Esophagus squamous epithelium (tissue), 5 donors: ENCODE measurements at regions not wholly inside any gene's neighbourhood (a gene's known extent, or its start where the extent isn't known, plus 50 kb on each side); places are given as distances from the start of the nearest gene placed in this dataset.
"Not testable (repeated sequence)": the region's sequence is repeated elsewhere in the genome, so short reads cannot be mapped to it uniquely, and the experiment has no call there.

Source experiments
- DNase-seq: peaks from one replicate; lab custom pipeline; 2025; lab: John Stamatoyannopoulos, UW
- H3K27ac ChIP-seq, 4 donors: fragments of 200-600 bp; sonication (generic); one replicate each; pipeline ENCODE4 v1.5.1; 2016 to 2019; ENCODE audit warnings: mild to moderate bottlenecking in 1 of 4
- H3K27me3 ChIP-seq, 4 donors: fragments of 200-600 bp; sonication (generic); 1 replicate in 3 of 4; 2 replicates in 1 of 4; pipeline versions ENCODE4 v1.5.1 to v1.6.0; 2017 to 2021; ENCODE audit warnings: antibody characterized with exemption in 1 of 4
- H3K36me3 ChIP-seq, 3 donors: fragments of 200-600 bp; sonication (generic); one replicate each; pipeline ENCODE4 v1.5.1; 2016 to 2019
- H3K4me1 ChIP-seq, 3 donors: fragments of 200-600 bp; sonication (generic); one replicate each; pipeline ENCODE4 v1.5.1; 2017 to 2019
- H3K4me3 ChIP-seq, 4 donors: fragments of 200-600 bp; sonication (generic); 1 replicate in 3 of 4; 2 replicates in 1 of 4; pipeline ENCODE4 v1.5.1; 2016 to 2019; ENCODE audit warnings: mild to moderate bottlenecking in 2 of 4, moderate library complexity in 1 of 4
- H3K9me3 ChIP-seq, 3 donors: fragments of 200-600 bp; sonication (generic); one replicate each; pipeline ENCODE4 v1.5.1; 2016 to 2019
- POLR2A ChIP-seq, 4 donors: fragments of 450-650 bp; IDR thresholded peaks; one replicate each; pipeline ENCODE4 v1.6.1; 2017; ENCODE audit warnings: antibody characterized with exemption in 4 of 4, mild to moderate bottlenecking in 4 of 4, moderate library complexity in 3 of 4
- WGBS, 2 donors: methylation state at CpG; one replicate each; pipeline ENCODE4 v1.1.5; 2018; 5-methylcytosine and 5-hydroxymethylcytosine counted together
- intact Hi-C: fragments of 100-400 bp; cut with DNase I; formaldehyde crosslinking; loops from one replicate; pipeline ENCODE4 v1.15.0; 2022
- TF ChIP-seq, protein P1 (sequence below), 6 experiments: fragments of 450-650 bp in 4 of 6; fragments of 200-600 bp in 2 of 6; sonication (generic) in 2 of 6; IDR thresholded peaks; one replicate each; pipeline ENCODE4 v1.5.1; 2016 to 2019; ENCODE audit warnings: antibody characterized with exemption in 6 of 6, mild to moderate bottlenecking in 4 of 6, moderate library complexity in 4 of 6
- donor health status: DM: yes; HTN: yes; CAD: no.

DNA sequence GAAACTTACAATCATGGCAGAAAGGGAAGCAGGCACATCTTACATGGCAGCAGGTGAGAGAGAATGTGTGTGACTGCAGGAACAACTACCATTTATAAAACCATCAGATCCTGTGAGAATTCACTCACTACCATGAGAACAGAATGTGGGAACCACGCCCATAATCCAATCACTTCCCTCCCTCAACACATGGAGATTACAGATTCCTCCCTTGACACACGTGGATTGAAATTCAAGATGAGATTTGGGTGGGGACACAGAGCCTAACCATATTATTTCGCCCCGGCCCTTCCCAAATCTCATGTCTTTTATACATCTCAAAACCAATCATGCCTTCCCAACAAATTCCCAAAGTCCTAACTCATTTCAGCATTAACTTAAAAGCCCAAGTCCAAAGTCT is 203.6 kb downstream of the C12orf75 start:
- Histone ChIP-seq H3K4me1 (peaks cover 0 to 10% (median 0%) of the 10 kb centered on the region in 3 donors), H3K4me3 (no peak overlapping the region), H3K27ac (no peak overlapping the region), H3K27me3 (no peaks in the 10 kb centered on the region), H3K36me3 (no peaks in the 10 kb centered on the region), H3K9me3 (peaks cover 0 to 13% (median 13%) of the 10 kb centered on the region in 3 donors)
- TF ChIP-seq POLR2A (IDR thresholded peaks at IDR 0.05): no peak
- no peak for DNase-seq
- intact Hi-C loops: no loop called here
- WGBS, 2 donors: 76 to 83% methylated on average over 4 of the region's 4 CpGs

DNA sequence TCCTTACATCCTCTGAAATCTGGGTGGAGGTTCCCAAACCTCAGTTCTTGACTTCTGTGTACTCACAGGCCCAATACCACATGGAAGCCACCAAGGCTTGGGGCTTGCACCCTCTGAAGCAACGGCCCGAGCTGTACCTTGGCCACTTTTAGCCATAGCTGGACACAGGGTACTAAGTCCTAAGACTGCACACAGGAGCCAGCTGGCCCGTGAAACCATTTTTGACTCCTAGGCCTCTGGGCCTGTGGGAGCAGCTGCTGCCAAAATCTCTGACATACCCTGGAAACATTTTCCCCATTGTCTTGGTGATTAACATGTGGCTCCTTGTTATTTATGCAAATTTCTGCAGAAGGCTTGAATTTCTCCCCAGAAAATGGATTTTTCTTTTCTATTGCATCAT is 204.5 kb downstream of the C12orf75 start:
- DNase-seq, H3K4me3 ChIP-seq, H3K36me3 ChIP-seq, H3K27me3 ChIP-seq, H3K27ac ChIP-seq, intact Hi-C loops: not testable (repeated sequence)
- Histone ChIP-seq H3K9me3 (peaks cover 0 to 13% (median 13%) of the 10 kb centered on the region in 3 donors), H3K4me1 (peaks cover 0 to 10% (median 0%) of the 10 kb centered on the region in 3 donors)
- WGBS, 2 donors: 75 to 86% methylated on average over 2 to 3 of the region's 3 CpGs

DNA sequence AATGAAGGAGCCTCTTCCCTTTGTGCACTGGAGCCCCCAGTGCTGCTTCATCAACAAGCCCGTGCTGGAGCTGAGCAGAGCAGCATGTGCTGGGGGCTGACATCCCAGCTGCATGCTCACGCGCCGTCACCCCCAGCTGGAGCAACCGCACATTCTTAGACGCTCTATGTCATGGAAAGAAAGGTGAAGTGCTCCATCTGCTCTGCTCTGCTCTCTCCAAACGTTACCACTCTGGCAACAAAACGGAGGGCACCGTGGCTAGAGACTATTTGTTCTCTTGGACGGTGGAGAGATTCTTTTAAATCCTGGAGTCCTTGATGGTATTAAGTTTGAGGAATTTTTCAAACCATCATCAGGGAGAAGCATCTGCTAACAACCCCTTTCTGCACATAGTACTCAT is 208.4 kb downstream of the C12orf75 start:
- DNase-seq: no peak
- TF ChIP-seq, protein P1, sequence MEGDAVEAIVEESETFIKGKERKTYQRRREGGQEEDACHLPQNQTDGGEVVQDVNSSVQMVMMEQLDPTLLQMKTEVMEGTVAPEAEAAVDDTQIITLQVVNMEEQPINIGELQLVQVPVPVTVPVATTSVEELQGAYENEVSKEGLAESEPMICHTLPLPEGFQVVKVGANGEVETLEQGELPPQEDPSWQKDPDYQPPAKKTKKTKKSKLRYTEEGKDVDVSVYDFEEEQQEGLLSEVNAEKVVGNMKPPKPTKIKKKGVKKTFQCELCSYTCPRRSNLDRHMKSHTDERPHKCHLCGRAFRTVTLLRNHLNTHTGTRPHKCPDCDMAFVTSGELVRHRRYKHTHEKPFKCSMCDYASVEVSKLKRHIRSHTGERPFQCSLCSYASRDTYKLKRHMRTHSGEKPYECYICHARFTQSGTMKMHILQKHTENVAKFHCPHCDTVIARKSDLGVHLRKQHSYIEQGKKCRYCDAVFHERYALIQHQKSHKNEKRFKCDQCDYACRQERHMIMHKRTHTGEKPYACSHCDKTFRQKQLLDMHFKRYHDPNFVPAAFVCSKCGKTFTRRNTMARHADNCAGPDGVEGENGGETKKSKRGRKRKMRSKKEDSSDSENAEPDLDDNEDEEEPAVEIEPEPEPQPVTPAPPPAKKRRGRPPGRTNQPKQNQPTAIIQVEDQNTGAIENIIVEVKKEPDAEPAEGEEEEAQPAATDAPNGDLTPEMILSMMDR (IDR thresholded peaks at IDR 0.05): no peak
- TF ChIP-seq POLR2A (IDR thresholded peaks at IDR 0.05): no peak
- WGBS, 2 donors: 50 to 70% methylated on average over 6 to 10 of the region's 10 CpGs
- Histone ChIP-seq H3K4me3 (no peak overlapping the region), H3K27ac (no peak overlapping the region), H3K27me3 (no peaks in the 10 kb centered on the region), H3K36me3 (no peaks in the 10 kb centered on the region), H3K4me1 (peaks cover 0 to 10% (median 0%) of the 10 kb centered on the region in 3 donors), H3K9me3 (peaks cover 0 to 17% (median 13%) of the 10 kb centered on the region in 3 donors)
- intact Hi-C loops: no loop called here

DNA sequence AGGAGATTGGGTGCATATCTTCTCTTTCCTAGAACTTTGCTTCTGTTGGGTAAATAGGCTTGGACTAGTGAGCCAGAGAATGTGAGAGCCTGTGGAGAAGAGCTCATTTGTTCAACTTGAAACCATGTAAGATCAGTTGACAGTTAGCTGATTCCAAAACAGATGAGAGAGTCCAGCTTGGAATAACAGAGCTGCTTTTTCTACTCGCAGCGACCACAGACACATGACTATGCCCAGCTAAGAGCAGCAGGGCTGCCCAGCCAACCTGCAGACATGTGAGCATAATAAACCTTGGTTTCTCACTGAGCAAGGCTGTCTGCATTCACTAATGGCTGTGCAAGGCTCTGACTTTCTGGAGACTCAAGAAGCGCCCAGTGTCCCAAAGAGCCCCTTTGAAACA is 209.2 kb downstream of the C12orf75 start:
- 86 to 100% methylated on average over 1 to 3 of the region's 3 CpGs for WGBS, 2 donors
- Histone ChIP-seq H3K9me3 (peaks cover 0 to 9% (median 6%) of the 10 kb centered on the region in 3 donors), H3K36me3 (no peaks in the 10 kb centered on the region), H3K4me1 (peaks cover 0 to 10% (median 0%) of the 10 kb centered on the region in 3 donors), H3K27me3 (no peaks in the 10 kb centered on the region), H3K27ac (no peak overlapping the region), H3K4me3 (no peak overlapping the region)
- no peak for DNase-seq
- intact Hi-C loops: no loop called here
- TF ChIP-seq POLR2A (IDR thresholded peaks at IDR 0.05): no peak
- TF ChIP-seq, protein P1 (IDR thresholded peaks at IDR 0.05): no peak

DNA sequence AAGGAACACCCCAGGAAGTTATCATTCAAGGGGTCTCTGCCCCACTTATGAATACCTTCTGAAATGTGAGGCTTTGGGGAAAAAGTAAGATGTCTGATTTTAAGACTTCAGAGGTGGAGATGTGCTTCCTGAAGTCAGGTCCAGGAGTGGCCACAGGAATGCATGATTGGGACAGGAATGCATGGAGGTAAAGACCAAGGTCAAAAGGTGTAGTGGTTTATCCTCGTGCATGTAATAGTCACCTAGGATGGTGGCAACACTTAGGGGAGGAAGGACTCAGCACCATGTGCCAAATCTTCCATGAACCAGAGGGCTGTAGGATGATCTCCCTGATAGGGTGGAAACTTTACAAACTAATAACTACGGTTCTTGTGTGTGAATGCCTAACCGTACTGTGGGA is 217.3 kb downstream of the C12orf75 start:
- WGBS, 2 donors: 75 to 92% methylated on average over 2 to 3 of the region's 3 CpGs
- H3K27me3 ChIP-seq: no peaks in the 10 kb centered on the region
- no peaks in the 10 kb centered on the region for H3K4me1 ChIP-seq
- no peak overlapping the region for H3K4me3 ChIP-seq
- no peaks in the 10 kb centered on the region for H3K9me3 ChIP-seq
- H3K36me3 ChIP-seq: no peaks in the 10 kb centered on the region
- no peak for DNase-seq
- intact Hi-C loops: no loop called here
- no peak for TF ChIP-seq POLR2A (IDR thresholded peaks at IDR 0.05)
- TF ChIP-seq, protein P1 (IDR thresholded peaks at IDR 0.05): no peak
- H3K27ac ChIP-seq: no peak overlapping the region

DNA sequence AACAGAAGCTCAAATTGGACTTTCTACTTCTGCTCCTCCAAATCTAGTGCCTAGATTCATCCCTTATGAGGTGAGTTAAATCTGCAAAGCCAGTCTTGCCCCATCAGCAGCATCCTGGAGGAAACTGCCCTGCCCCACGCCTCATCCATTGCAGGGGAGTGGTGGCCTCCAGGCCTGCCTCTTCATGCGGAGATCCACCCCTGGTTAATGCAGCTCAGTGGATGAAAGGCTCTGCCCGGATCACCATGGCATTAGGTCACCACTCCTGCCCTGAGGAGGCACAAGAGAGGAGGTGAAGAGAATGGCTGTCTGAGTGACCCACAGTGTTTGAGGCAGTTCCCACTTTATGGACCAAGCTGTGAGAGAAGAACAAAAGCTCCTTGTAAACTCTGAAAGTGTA is 218.1 kb downstream of the C12orf75 start:
- no peaks in the 10 kb centered on the region for H3K27me3 ChIP-seq
- TF ChIP-seq, protein P1 (IDR thresholded peaks at IDR 0.05): no peak
- TF ChIP-seq POLR2A (IDR thresholded peaks at IDR 0.05): no peak
- H3K4me1 ChIP-seq: no peaks in the 10 kb centered on the region
- DNase-seq: no peak
- no peaks in the 10 kb centered on the region for H3K9me3 ChIP-seq
- intact Hi-C loops: no loop called here
- no peak overlapping the region for H3K4me3 ChIP-seq
- no peaks in the 10 kb centered on the region for H3K36me3 ChIP-seq
- whole genome bisulfite sequencing, 2 donors: 72% methylated on average over 3 of the region's 3 CpGs; no CpG with 5 or more reads in 1 of the 2 donors
- H3K27ac ChIP-seq: no peak overlapping the region
